OCI-LY7 (cell line): ENCODE measurements at regions not wholly inside any gene's neighbourhood (a gene's known extent, or its start where the extent isn't known, plus 50 kb on each side); places are given as distances from the start of the nearest gene placed in this dataset.

ENCODE experiments used
- BruUV-seq: library from RNA; stranded (reverse); fragments of 400-500 nt; replicated peaks from 2 replicates; lab custom pipeline; 2021; lab: Mats Ljungman, UMichigan
- CTCF ChIA-PET: fragments of 300-600 bp; sonication (Branson Sonifier 250); formaldehyde crosslinking; loops from one replicate; lab custom pipeline; 2022; ENCODE audit warnings: antibody characterized with exemption; ENCODE audit not compliant: unreplicated experiment; lab: Charles Lee
- POLR2A ChIA-PET: fragments of 300-600 bp; sonication (Branson Sonifier 250); formaldehyde crosslinking; loops from one replicate; lab custom pipeline; 2022; ENCODE audit warnings: antibody characterized with exemption; lab: Charles Lee
- DNase-seq: peaks from one replicate; pipeline ENCODE4 v3.0.0-alpha.2; 2015; ENCODE audit warnings: low spot score
- H2AFZ ChIP-seq: fragments of 200-600 bp; sonication (generic), shearing (Covaris generic); 2 replicates; pipeline ENCODE4 v1.6.1; 2014; ENCODE audit warnings: mild to moderate bottlenecking, antibody characterized with exemption, low read length, moderate library complexity
- H3K27ac ChIP-seq: fragments of 200-600 bp; sonication (generic); 2 replicates; pipeline ENCODE4 v1.5.1; 2014; ENCODE audit warnings: mixed run types, low read depth, mild to moderate bottlenecking, moderate library complexity, low read length, inconsistent platforms; ENCODE audit not compliant: poor library complexity, severe bottlenecking
- H3K36me3 ChIP-seq: fragments of 200-600 bp; sonication (generic); 2 replicates; pipeline ENCODE4 v1.6.1; 2014; ENCODE audit warnings: mild to moderate bottlenecking, antibody characterized with exemption, low read length, moderate library complexity, mixed read lengths; ENCODE audit not compliant: insufficient read depth
- H3K4me1 ChIP-seq: fragments of 200-600 bp; sonication (generic); 2 replicates; pipeline ENCODE4 v1.5.1; 2014; ENCODE audit warnings: mild to moderate bottlenecking, low read length; ENCODE audit not compliant: insufficient read depth, poor library complexity, severe bottlenecking
- H3K4me2 ChIP-seq: fragments of 200-600 bp; sonication (generic); 2 replicates; pipeline ENCODE4 v1.6.1; 2014; ENCODE audit warnings: mild to moderate bottlenecking, low read length
- H3K4me3 ChIP-seq: fragments of 200-600 bp; sonication (generic); 2 replicates; pipeline ENCODE4 v1.5.1; 2014; ENCODE audit warnings: mild to moderate bottlenecking, low read depth, low read length; ENCODE audit not compliant: poor library complexity, severe bottlenecking
- H3K79me2 ChIP-seq: fragments of 200-600 bp; sonication (generic); 2 replicates; pipeline ENCODE4 v1.6.1; 2016; ENCODE audit warnings: low read depth, mild to moderate bottlenecking, low read length, moderate library complexity, mixed read lengths; ENCODE audit not compliant: insufficient read depth
- H3K9me2 ChIP-seq: fragments of 200-600 bp; sonication (generic); 2 replicates; pipeline ENCODE4 v1.6.1; 2016; ENCODE audit warnings: mild to moderate bottlenecking, low read length, mixed read lengths; ENCODE audit not compliant: insufficient read depth
- H3K9me3 ChIP-seq: fragments of 200-600 bp; sonication (generic); 2 replicates; pipeline ENCODE4 v1.6.1; 2014; ENCODE audit warnings: mild to moderate bottlenecking, mixed run types, low read length, mixed read lengths
- H4K20me1 ChIP-seq: fragments of 200-600 bp; sonication (generic); 2 replicates; pipeline ENCODE4 v1.6.1; 2014; ENCODE audit warnings: mild to moderate bottlenecking, antibody characterized with exemption, low read length, moderate library complexity, mixed read lengths; ENCODE audit not compliant: insufficient read depth
- EZH2phosphoT487 ChIP-seq: fragments of 200-600 bp; sonication (generic); IDR thresholded peaks from 2 replicates; pipeline ENCODE4 v1.6.1; 2018; ENCODE audit warnings: low read depth, borderline replicate concordance, mild to moderate bottlenecking, mixed run types, antibody characterized with exemption, low read length, moderate library complexity, mixed read lengths
- intact Hi-C: fragments of 100-400 bp; cut with micrococcal nuclease; formaldehyde crosslinking; loops from one replicate; pipeline ENCODE4 v1.10.0; 2022; ENCODE audit not compliant: unreplicated experiment
- TF ChIP-seq, protein P1 (sequence below): fragments of 200-600 bp; sonication (generic); conservative IDR thresholded peaks from 2 replicates; pipeline ENCODE4 v1.5.1; 2014; ENCODE audit warnings: mild to moderate bottlenecking, antibody characterized with exemption, low read length, moderate library complexity, mixed read lengths

DNA sequence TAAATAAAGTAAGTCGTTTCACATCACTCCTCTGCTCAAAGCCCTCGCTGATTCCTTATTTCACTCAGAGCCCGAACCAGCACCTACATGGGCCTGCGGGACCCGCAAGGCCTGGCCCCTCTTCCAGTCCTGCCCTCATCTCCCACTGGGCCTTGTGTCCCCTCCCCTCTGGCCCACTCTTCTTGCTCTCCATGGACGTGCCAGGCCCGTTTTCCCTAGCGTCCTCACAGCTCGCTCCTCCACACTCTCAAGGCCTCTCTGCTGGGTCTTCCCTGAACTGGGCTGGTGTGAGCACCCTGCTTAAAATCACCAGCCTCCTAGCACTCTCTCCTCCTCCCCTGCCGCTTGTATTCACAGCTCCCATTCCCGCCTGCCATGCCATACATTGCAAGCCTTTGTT lies 237.9 kb downstream of the FOXD2 start:
- H3K4me3 ChIP-seq, result no peak overlapping the region
- no peaks in the 10 kb centered on the region for H3K4me1 ChIP-seq

DNA sequence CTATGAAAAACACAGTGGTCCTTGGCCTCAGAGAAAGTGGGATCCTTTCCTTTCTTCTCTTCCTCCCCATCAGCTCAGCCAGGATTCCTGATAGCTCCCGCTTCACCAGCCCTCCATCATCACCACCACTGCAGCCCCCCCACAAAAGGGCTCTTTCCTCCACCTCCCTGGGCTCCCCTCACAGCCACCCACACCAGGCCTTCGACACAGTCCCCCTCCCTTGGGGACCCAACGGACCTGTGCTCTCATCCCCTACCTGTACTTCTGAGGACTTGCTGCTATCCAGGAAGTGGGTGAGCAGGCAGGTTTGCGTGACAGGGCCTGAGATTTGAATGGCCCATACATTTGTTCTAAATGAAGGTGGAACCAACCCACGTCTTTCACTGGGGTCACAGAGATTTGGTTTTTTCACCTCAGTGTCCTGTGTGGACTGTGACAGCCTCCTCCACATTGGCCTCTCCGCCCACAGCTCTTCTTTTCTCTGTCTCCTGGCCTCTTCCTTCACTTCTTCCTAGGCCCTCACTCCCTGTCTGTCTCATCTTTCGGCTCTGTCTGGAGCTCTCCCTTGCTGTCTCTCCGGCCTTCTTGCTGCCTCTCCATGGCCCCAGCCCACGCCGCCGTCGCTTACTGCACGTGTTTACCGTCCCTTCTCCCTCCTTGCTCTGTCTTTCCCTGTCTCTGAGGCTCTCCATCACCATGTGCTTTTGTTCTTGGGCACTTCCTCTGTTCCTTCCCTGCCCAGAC lies 238.6 kb downstream of the FOXD2 start:
- Histone ChIP-seq H3K9me3 (peaks cover 16% of the 10 kb centered on the region; the same call in 1 of the 2 replicates), H3K4me3 (no peak overlapping the region), H2AFZ (no peak overlapping the region), H3K36me3 (no peaks in the 10 kb centered on the region), H3K4me1 (no peaks in the 10 kb centered on the region), H3K27ac (no peak overlapping the region), H3K4me2 (no peak overlapping the region), H4K20me1 (no peaks in the 10 kb centered on the region), H3K79me2 (no peaks in the 10 kb centered on the region), H3K9me2 (no peaks in the 10 kb centered on the region)
- POLR2A ChIA-PET, result interaction anchor here (0.6 kb wide), 1 partner anchor 474 kb away, joined by 3 read pairs; no protein-coding TSS in a partner anchor
- no TSS peak for BruUV-seq
- CTCF ChIA-PET, result no interaction called here
- DNase-seq, result no peak
- intact Hi-C loops, result no loop called here
- TF ChIP-seq, protein P1, sequence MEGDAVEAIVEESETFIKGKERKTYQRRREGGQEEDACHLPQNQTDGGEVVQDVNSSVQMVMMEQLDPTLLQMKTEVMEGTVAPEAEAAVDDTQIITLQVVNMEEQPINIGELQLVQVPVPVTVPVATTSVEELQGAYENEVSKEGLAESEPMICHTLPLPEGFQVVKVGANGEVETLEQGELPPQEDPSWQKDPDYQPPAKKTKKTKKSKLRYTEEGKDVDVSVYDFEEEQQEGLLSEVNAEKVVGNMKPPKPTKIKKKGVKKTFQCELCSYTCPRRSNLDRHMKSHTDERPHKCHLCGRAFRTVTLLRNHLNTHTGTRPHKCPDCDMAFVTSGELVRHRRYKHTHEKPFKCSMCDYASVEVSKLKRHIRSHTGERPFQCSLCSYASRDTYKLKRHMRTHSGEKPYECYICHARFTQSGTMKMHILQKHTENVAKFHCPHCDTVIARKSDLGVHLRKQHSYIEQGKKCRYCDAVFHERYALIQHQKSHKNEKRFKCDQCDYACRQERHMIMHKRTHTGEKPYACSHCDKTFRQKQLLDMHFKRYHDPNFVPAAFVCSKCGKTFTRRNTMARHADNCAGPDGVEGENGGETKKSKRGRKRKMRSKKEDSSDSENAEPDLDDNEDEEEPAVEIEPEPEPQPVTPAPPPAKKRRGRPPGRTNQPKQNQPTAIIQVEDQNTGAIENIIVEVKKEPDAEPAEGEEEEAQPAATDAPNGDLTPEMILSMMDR, result no peak
- no peak for TF ChIP-seq EZH2phosphoT487

More for the DNA sequence above, 237.9 kb downstream of the FOXD2 start:
- Histone ChIP-seq H3K9me2 (no peaks in the 10 kb centered on the region), H3K4me2 (no peak overlapping the region), H2AFZ (no peak overlapping the region), H4K20me1 (no peaks in the 10 kb centered on the region), H3K79me2 (no peaks in the 10 kb centered on the region), H3K27ac (no peak overlapping the region), H3K36me3 (no peaks in the 10 kb centered on the region), H3K9me3 (peaks cover 16% of the 10 kb centered on the region; the same call in 1 of the 2 replicates)
- ChIA-PET CTCF (no interaction called here), POLR2A (interaction anchor here (0.6 kb wide), 1 partner anchor 474 kb away, joined by 3 read pairs; no protein-coding TSS in a partner anchor)
- no TSS peak for BruUV-seq
- TF ChIP-seq, protein P1, result no peak
- no peak for TF ChIP-seq EZH2phosphoT487
- DNase-seq, result no peak
- intact Hi-C loops, result no loop called here
